ENCODE measurements at regions not wholly inside any gene's neighbourhood (a gene's known extent, or its start where the extent isn't known, plus 50 kb on each side); places are given as distances from the start of the nearest gene placed in this dataset.

DNA sequence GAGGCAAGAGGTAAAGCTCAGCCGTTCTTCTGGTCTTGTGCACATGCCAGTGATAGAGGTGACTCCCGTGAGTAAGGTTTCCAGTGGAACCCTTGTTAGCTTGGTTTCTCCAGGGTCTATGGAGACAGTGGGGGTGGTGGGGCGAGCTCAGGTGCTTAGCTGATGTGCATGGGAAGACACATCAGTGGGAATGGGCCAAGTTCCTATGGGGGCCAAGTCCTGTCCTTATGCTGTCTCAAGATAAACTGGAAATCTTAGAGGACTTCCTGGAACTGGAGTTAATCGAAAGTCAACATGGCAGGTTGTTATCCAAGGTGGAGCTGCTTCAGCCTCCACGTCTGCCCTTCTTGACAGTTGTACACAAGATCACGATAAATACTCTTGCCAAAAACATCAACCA is 130.1 kb upstream of the TMEM18 start:
- Histone ChIP-seq H4K20me1 (replicated peaks in 1 of 2; ENCODE audit: control insufficient read depth in 1 of 2, insufficient read depth in 2 of 2, low read length in 2 of 2) (no peaks in the 10 kb centered on the region), H4K5ac (ENCODE audit: insufficient read length, low read depth, low read length) (no peak overlapping the region), H2BK5ac (ENCODE audit: low read depth, low read length) (no peak overlapping the region), H3K4me2 (ENCODE audit: insufficient read depth in 1 of 2, low read depth in 2 of 2, low read length in 2 of 2) (no peak overlapping the region), H3K79me1 (ENCODE audit: low read depth, low read length) (no peaks in the 10 kb centered on the region), H2BK20ac (ENCODE audit: low read length) (no peak overlapping the region), H2AK5ac (ENCODE audit: low read depth, low read length) (no peak overlapping the region), H3K56ac (replicated peaks; ENCODE audit: insufficient read length, low read depth, low read length) (no peak overlapping the region), H3K18ac (ENCODE audit: extremely low read depth, low read length) (no peak overlapping the region), H3K27me3 (replicated peaks in 1 of 4; ENCODE audit: control insufficient read depth in 3 of 4, extremely low read depth in 1 of 4, insufficient read depth in 3 of 4, low read length in 3 of 4) (0 out of 7 replicates have a peak, but pooled peaks cover 0 to 2% (median 0%) of the 10 kb centered on the region in 4 experiments), H3K27ac (ENCODE audit: low read depth, low read length) (no peak overlapping the region), H3K4me3 (ENCODE audit: extremely low read depth in 1 of 4, insufficient read depth in 2 of 4, low read depth in 3 of 4, low read length in 4 of 4) (no peak overlapping the region), H3K9ac (replicated peaks in 1 of 4; ENCODE audit: extremely low read depth in 1 of 4, low read depth in 3 of 4, low read length in 3 of 4) (no peak overlapping the region), H3K36me3 (ENCODE audit: control insufficient read depth in 2 of 4, insufficient read depth in 4 of 4, low read length in 3 of 4) (no peaks in the 10 kb centered on the region), H2BK15ac (ENCODE audit: low read length) (no peak overlapping the region; the same call in 1 of the 2 replicates), H2BK120ac (replicated peaks; ENCODE audit: low read depth, low read length) (no peak overlapping the region), H3K14ac (ENCODE audit: insufficient read length) (no peak overlapping the region), H3K9me3 (ENCODE audit: insufficient read depth in 2 of 2, low read depth in 1 of 2, low read length in 1 of 2) (no peaks in the 10 kb centered on the region), H3K79me2 (ENCODE audit: control insufficient read depth in 1 of 2, insufficient read depth in 2 of 2, low read length in 2 of 2) (no peaks in the 10 kb centered on the region), H3K23me2 (ENCODE audit: low read depth, low read length) (no peaks in the 10 kb centered on the region), H3K23ac (ENCODE audit: insufficient read length) (no peak overlapping the region), H4K91ac (replicated peaks; ENCODE audit: insufficient read length, low read length) (no peak overlapping the region), H3K4me1 (replicated peaks in 1 of 4; ENCODE audit: control insufficient read depth in 3 of 4, insufficient read depth in 4 of 4, low read length in 3 of 4) (no peaks in the 10 kb centered on the region), H3K4ac (replicated peaks; ENCODE audit: insufficient read length, low read depth, low read length) (no peak overlapping the region), H4K8ac (ENCODE audit: extremely low read depth, insufficient read depth, low read length) (no peak overlapping the region), H2BK12ac (ENCODE audit: low read depth, low read length) (0 out of 2 replicates have a peak overlapping the region, but pooled peaks have one; percentile 68), H2AFZ (ENCODE audit: low read length) (no peak overlapping the region)
- FAIRE-seq (no peak), DNase-seq (ENCODE audit: low read depth in 1 of 2, low spot score in 2 of 2) (no peak)
- ChIA-PET POLR2A (ENCODE audit: partially characterized antibody) (interaction anchor here (1.1 kb wide), 1 partner anchor 16 kb away, joined by 3 read pairs; no protein-coding TSS in a partner anchor), CTCF (ENCODE audit: partially characterized antibody) (interaction anchor here (1.2 kb wide), 2 partner anchors 44 to 47 kb away, joined by 3 read pairs; no protein-coding TSS in a partner anchor)
- WGBS, 2 experiments (ENCODE audit: extremely low coverage in 1 of 2, insufficient coverage in 1 of 2, insufficient read length in 1 of 2, insufficient replicate concordance in 2 of 2, low coverage in 1 of 2, low lambda C conversion rate in 2 of 2, missing lambda C conversion rate in 1 of 2): 86% methylated on average over 6 of the region's 6 CpGs; no CpG with 5 or more reads in 1 of the 2 experiments
- TF ChIP-seq YY1 (IDR thresholded peaks at IDR 0.05; ENCODE audit: low read depth, low read length) (no peak), TBP (IDR thresholded peaks at IDR 0.05; ENCODE audit: low read depth, low read length) (no peak), RXRA (IDR thresholded peaks at IDR 0.05; ENCODE audit: insufficient read depth, low read depth, low read length) (no peak), RBBP5 (IDR thresholded peaks at IDR 0.05; ENCODE audit: borderline replicate concordance, low read depth, low read length) (no peak), EGR1 (IDR thresholded peaks at IDR 0.05; ENCODE audit: borderline replicate concordance, low read depth, low read length) (no peak), PHF8 (conservative IDR thresholded peaks at IDR 0.05; ENCODE audit: low read depth, low read length) (no peak), ZNF274 (IDR thresholded peaks at IDR 0.05; ENCODE audit: borderline replicate concordance, extremely low read depth, low read length) (no peak), SP4 (IDR thresholded peaks at IDR 0.05; ENCODE audit: low read length) (no peak), KDM1A (IDR thresholded peaks at IDR 0.05; ENCODE audit: borderline replicate concordance, low read length) (no peak), EP300 (IDR thresholded peaks at IDR 0.05; ENCODE audit: borderline replicate concordance in 1 of 2, low read depth in 2 of 2, low read length in 2 of 2) (no peak), SRF (IDR thresholded peaks at IDR 0.05; ENCODE audit: low read depth, low read length) (no peak), CTBP2 (IDR thresholded peaks at IDR 0.05; ENCODE audit: borderline replicate concordance, insufficient read depth, insufficient read length, low read length) (no peak), ASH2L (IDR thresholded peaks at IDR 0.05; ENCODE audit: low read length) (no peak)
- TF ChIP-seq, protein P1, sequence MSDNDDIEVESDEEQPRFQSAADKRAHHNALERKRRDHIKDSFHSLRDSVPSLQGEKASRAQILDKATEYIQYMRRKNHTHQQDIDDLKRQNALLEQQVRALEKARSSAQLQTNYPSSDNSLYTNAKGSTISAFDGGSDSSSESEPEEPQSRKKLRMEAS (IDR thresholded peaks at IDR 0.05): no peak
